Mammary epithelial cell (primary cell): ENCODE measurements at regions not wholly inside any gene's neighbourhood (a gene's known extent, or its start where the extent isn't known, plus 50 kb on each side); places are given as distances from the start of the nearest gene placed in this dataset.

Source experiments
- EZH2 ChIP-seq: IDR thresholded peaks from 2 replicates; pipeline ENCODE4 v1.6.1; 2012; ENCODE audit warnings: low read length, inconsistent platforms, borderline replicate concordance
- TF ChIP-seq, protein P1 (sequence below), 2 donors: IDR thresholded peaks in 1 of 2; conservative IDR thresholded peaks in 1 of 2; 2 replicates each; pipeline ENCODE4 v1.5.1; 2011 to 2012; ENCODE audit warnings: inconsistent platforms in 2 of 2, low read length in 2 of 2, mild to moderate bottlenecking in 2 of 2, control low read depth in 1 of 2, low read depth in 1 of 2; ENCODE audit not compliant: insufficient read depth in 1 of 2; ENCODE audit errors: extremely low read depth in 1 of 2

GRCh38 chr22:47647720-47648119 is 885.3 kb downstream of the TBC1D22A start:
- TF ChIP-seq, protein P1, sequence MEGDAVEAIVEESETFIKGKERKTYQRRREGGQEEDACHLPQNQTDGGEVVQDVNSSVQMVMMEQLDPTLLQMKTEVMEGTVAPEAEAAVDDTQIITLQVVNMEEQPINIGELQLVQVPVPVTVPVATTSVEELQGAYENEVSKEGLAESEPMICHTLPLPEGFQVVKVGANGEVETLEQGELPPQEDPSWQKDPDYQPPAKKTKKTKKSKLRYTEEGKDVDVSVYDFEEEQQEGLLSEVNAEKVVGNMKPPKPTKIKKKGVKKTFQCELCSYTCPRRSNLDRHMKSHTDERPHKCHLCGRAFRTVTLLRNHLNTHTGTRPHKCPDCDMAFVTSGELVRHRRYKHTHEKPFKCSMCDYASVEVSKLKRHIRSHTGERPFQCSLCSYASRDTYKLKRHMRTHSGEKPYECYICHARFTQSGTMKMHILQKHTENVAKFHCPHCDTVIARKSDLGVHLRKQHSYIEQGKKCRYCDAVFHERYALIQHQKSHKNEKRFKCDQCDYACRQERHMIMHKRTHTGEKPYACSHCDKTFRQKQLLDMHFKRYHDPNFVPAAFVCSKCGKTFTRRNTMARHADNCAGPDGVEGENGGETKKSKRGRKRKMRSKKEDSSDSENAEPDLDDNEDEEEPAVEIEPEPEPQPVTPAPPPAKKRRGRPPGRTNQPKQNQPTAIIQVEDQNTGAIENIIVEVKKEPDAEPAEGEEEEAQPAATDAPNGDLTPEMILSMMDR (conservative IDR thresholded peaks at IDR 0.05 in 1 of 2, IDR thresholded peaks at IDR 0.05 in 1 of 2; ENCODE audit: extremely low read depth in 1 of 2, insufficient read depth in 1 of 2, low read depth in 1 of 2, low read length in 2 of 2), result no peak
- TF ChIP-seq EZH2, result no peak
